HG03469 (cell line): ENCODE measurements at regions not wholly inside any gene's neighbourhood (a gene's known extent, or its start where the extent isn't known, plus 50 kb on each side); places are given as distances from the start of the nearest gene placed in this dataset.
"Not testable (repeated sequence)": the region's sequence is repeated elsewhere in the genome, so short reads cannot be mapped to it uniquely, and the experiment has no call there.

ENCODE experiments used
- ATAC-seq: cut with Tn5 transposase; IDR thresholded peaks from one replicate; pipeline ENCODE4 v1.9.1; 2021; ENCODE audit warnings: mild to moderate bottlenecking, moderate library complexity, moderate number of reproducible peaks; ENCODE audit not compliant: unreplicated experiment

GRCh38 chr6:6995328-6995727, 112.4 kb upstream of the RREB1 start:
- no peak for ATAC-seq

GRCh38 chr6:6996124-6996523, 111.6 kb upstream of the RREB1 start:
- ATAC-seq: no peak

- no peak for ATAC-seq
Measured at GRCh38 chr6:6997263-6998193, 110.2 kb upstream of the RREB1 start.

- ATAC-seq: no peak
Measured at GRCh38 chr6:6998194-6998569, 109.6 kb upstream of the RREB1 start.

- ATAC-seq: no peak
Measured at GRCh38 chr6:7000825-7001777, 106.7 kb upstream of the RREB1 start.

- ATAC-seq: no peak
Measured at GRCh38 chr6:7003041-7003440, 104.7 kb upstream of the RREB1 start.

- ATAC-seq: no peak
Measured at GRCh38 chr6:7004581-7005297, 103.0 kb upstream of the RREB1 start.

GRCh38 chr6:7006515-7007191, 101.1 kb upstream of the RREB1 start:
- ATAC-seq: no peak

- no peak for ATAC-seq
Measured at GRCh38 chr6:7008451-7008988, 99.2 kb upstream of the RREB1 start.

GRCh38 chr6:7016226-7016625, 91.5 kb upstream of the RREB1 start:
- no peak for ATAC-seq

GRCh38 chr6:7021301-7021700, 86.5 kb upstream of the RREB1 start:
- no peak for ATAC-seq

GRCh38 chr6:7025861-7026260, 81.9 kb upstream of the RREB1 start:
- ATAC-seq: no peak

- not testable (repeated sequence) for ATAC-seq
Measured at GRCh38 chr6:7028963-7029362, 78.8 kb upstream of the RREB1 start.

GRCh38 chr6:7030968-7031367, 76.8 kb upstream of the RREB1 start:
- not testable (repeated sequence) for ATAC-seq

- ATAC-seq: no peak
Measured at GRCh38 chr6:7033202-7033601, 74.6 kb upstream of the RREB1 start.

GRCh38 chr6:7034055-7034454, 73.7 kb upstream of the RREB1 start:
- no peak for ATAC-seq

- no peak for ATAC-seq
Measured at GRCh38 chr6:7035837-7036249, 71.9 kb upstream of the RREB1 start.

- no peak for ATAC-seq
Measured at GRCh38 chr6:7041511-7042026, 66.2 kb upstream of the RREB1 start.

GRCh38 chr6:7042056-7042653, 65.6 kb upstream of the RREB1 start:
- no peak for ATAC-seq
